22Rv1 (cell line): ENCODE measurements at regions not wholly inside any gene's neighbourhood (a gene's known extent, or its start where the extent isn't known, plus 50 kb on each side); places are given as distances from the start of the nearest gene placed in this dataset.

ENCODE experiments used
- ZFX ChIP-seq: fragments of 450-650 bp; IDR thresholded peaks from 2 replicates; pipeline ENCODE4 v1.6.1; 2017; ENCODE audit warnings: antibody characterized with exemption, borderline replicate concordance
- TF ChIP-seq, protein P1 (sequence below): fragments of 450-650 bp; IDR thresholded peaks from 2 replicates; pipeline ENCODE4 v1.5.1; 2017; ENCODE audit warnings: mild to moderate bottlenecking

DNA sequence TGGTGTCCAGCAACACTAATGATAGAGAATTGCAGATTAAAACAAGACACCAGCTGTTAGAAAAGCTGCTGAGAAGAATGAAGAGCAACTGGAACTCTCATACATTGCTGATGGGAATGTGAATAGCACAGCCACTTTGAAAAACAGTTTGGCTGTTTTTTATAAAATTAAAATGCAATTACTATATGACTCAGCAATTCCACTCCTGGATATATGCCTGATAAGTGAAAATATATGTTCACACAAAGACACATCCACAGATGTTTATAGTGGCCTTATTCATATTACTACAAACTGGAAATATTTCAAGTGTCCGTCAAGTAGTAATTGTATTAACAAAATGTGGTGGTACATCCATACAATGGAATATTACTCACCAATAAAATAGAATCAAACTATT lies 99.7 kb upstream of the HAO2 start:
- TF ChIP-seq, protein P1, sequence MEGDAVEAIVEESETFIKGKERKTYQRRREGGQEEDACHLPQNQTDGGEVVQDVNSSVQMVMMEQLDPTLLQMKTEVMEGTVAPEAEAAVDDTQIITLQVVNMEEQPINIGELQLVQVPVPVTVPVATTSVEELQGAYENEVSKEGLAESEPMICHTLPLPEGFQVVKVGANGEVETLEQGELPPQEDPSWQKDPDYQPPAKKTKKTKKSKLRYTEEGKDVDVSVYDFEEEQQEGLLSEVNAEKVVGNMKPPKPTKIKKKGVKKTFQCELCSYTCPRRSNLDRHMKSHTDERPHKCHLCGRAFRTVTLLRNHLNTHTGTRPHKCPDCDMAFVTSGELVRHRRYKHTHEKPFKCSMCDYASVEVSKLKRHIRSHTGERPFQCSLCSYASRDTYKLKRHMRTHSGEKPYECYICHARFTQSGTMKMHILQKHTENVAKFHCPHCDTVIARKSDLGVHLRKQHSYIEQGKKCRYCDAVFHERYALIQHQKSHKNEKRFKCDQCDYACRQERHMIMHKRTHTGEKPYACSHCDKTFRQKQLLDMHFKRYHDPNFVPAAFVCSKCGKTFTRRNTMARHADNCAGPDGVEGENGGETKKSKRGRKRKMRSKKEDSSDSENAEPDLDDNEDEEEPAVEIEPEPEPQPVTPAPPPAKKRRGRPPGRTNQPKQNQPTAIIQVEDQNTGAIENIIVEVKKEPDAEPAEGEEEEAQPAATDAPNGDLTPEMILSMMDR, result no peak
- no peak for TF ChIP-seq ZFX
